ENCODE measurements at regions not wholly inside any gene's neighbourhood (a gene's known extent, or its start where the extent isn't known, plus 50 kb on each side); places are given as distances from the start of the nearest gene placed in this dataset.

- no peak for TF ChIP-seq REST (IDR thresholded peaks at IDR 0.05; ENCODE audit: low read depth)
- TF ChIP-seq CEBPB (IDR thresholded peaks at IDR 0.05) = no peak
- TF ChIP-seq ZBTB7A (IDR thresholded peaks at IDR 0.05; ENCODE audit: low read depth) = no peak
- no peak for TF ChIP-seq MAX (IDR thresholded peaks at IDR 0.05)
- TF ChIP-seq YY1 (IDR thresholded peaks at IDR 0.05; ENCODE audit: low read depth) = no peak
- TF ChIP-seq EGR1 (IDR thresholded peaks at IDR 0.05) = no peak
These were observed 50.5 kb upstream of the HAPSTR1 start for GRCh38 chr16:9040800-9041412.
